ENCODE measurements at regions not wholly inside any gene's neighbourhood (a gene's known extent, or its start where the extent isn't known, plus 50 kb on each side); places are given as distances from the start of the nearest gene placed in this dataset.

- 59 to 65% methylated on average over 2 of the region's 2 CpGs for WGBS, 2 donors (ENCODE audit: low coverage in 1 of 2)
- no peaks in the 10 kb centered on the region for H3K36me3 ChIP-seq
- H3K9me3 ChIP-seq, result no peaks in the 10 kb centered on the region
- H3K27me3 ChIP-seq, result no peaks in the 10 kb centered on the region
- TF ChIP-seq CTCF (IDR thresholded peaks at IDR 0.05) (no peak), EP300 (IDR thresholded peaks at IDR 0.05) (no peak), POLR2A (IDR thresholded peaks at IDR 0.05) (no peak), POLR2AphosphoS5 (IDR thresholded peaks at IDR 0.05) (no peak)
- no peak for ATAC-seq
- no peaks in the 10 kb centered on the region for H3K4me1 ChIP-seq
- no peak overlapping the region for H3K4me3 ChIP-seq
- H3K27ac ChIP-seq, result no peak overlapping the region
Observed at GRCh38 chr13:64643066-64643465, 2587.1 kb downstream of the PCDH9 start.

- TF ChIP-seq CTCF (IDR thresholded peaks at IDR 0.05), result no peak
- TF ChIP-seq POLR2A (IDR thresholded peaks at IDR 0.05), result no peak
- TF ChIP-seq POLR2AphosphoS5 (IDR thresholded peaks at IDR 0.05), result no peak
- no peak for TF ChIP-seq EP300 (IDR thresholded peaks at IDR 0.05)
- WGBS, 2 donors (ENCODE audit: low coverage in 1 of 2), result 21 to 39% methylated on average over 2 of the region's 2 CpGs
- Histone ChIP-seq H3K4me3 (no peak overlapping the region), H3K27ac (no peak overlapping the region), H3K36me3 (no peaks in the 10 kb centered on the region), H3K27me3 (no peaks in the 10 kb centered on the region), H3K4me1 (no peaks in the 10 kb centered on the region), H3K9me3 (no peaks in the 10 kb centered on the region)
- ATAC-seq, result no peak
Observed at GRCh38 chr13:64640002-64640401, 2590.1 kb downstream of the PCDH9 start.

- Histone ChIP-seq H3K27me3 (no peaks in the 10 kb centered on the region), H3K4me1 (no peaks in the 10 kb centered on the region), H3K4me3 (no peak overlapping the region), H3K36me3 (no peaks in the 10 kb centered on the region), H3K27ac (no peak overlapping the region), H3K9me3 (no peaks in the 10 kb centered on the region)
- no peak for TF ChIP-seq POLR2AphosphoS5 (IDR thresholded peaks at IDR 0.05)
- 67 to 88% methylated on average over 3 of the region's 3 CpGs for WGBS, 2 donors (ENCODE audit: low coverage in 1 of 2)
- no peak for ATAC-seq
Observed at GRCh38 chr13:64639206-64639605, 2590.9 kb downstream of the PCDH9 start.

- Histone ChIP-seq H3K27me3 (no peaks in the 10 kb centered on the region), H3K27ac (no peak overlapping the region), H3K9me3 (no peaks in the 10 kb centered on the region), H3K36me3 (no peaks in the 10 kb centered on the region), H3K4me3 (no peak overlapping the region), H3K4me1 (no peaks in the 10 kb centered on the region)
- 32 to 63% methylated on average over 1 of the region's 1 CpG for WGBS, 2 donors (ENCODE audit: low coverage in 1 of 2)
- TF ChIP-seq EP300 (IDR thresholded peaks at IDR 0.05) (no peak), POLR2A (IDR thresholded peaks at IDR 0.05) (no peak), POLR2AphosphoS5 (IDR thresholded peaks at IDR 0.05) (no peak), CTCF (IDR thresholded peaks at IDR 0.05) (no peak)
- no peak for ATAC-seq
Observed at GRCh38 chr13:64633948-64634347, 2596.2 kb downstream of the PCDH9 start.

- Histone ChIP-seq H3K27ac (no peak overlapping the region), H3K27me3 (no peaks in the 10 kb centered on the region), H3K4me1 (no peaks in the 10 kb centered on the region), H3K36me3 (no peaks in the 10 kb centered on the region), H3K4me3 (no peak overlapping the region), H3K9me3 (no peaks in the 10 kb centered on the region)
- WGBS, 2 donors (ENCODE audit: low coverage in 1 of 2), result 36 to 44% methylated on average over 1 of the region's 1 CpG
- ATAC-seq, result no peak
- TF ChIP-seq EP300 (IDR thresholded peaks at IDR 0.05), result no peak
- TF ChIP-seq POLR2AphosphoS5 (IDR thresholded peaks at IDR 0.05), result no peak
- TF ChIP-seq POLR2A (IDR thresholded peaks at IDR 0.05), result no peak
- TF ChIP-seq CTCF (IDR thresholded peaks at IDR 0.05), result no peak
Observed at GRCh38 chr13:64627654-64628053, 2602.5 kb downstream of the PCDH9 start.

Data from gastroesophageal sphincter (tissue), 4 donors.